ENCODE measurements at regions not wholly inside any gene's neighbourhood (a gene's known extent, or its start where the extent isn't known, plus 50 kb on each side); places are given as distances from the start of the nearest gene placed in this dataset.

- TF ChIP-seq CTCF (IDR thresholded peaks at IDR 0.05), result no peak
- TF ChIP-seq POLR2A (IDR thresholded peaks at IDR 0.05), result no peak
Measured at GRCh38 chr13:106336668-106337067, 198.8 kb downstream of the EFNB2 start.
